ENCODE measurements at regions not wholly inside any gene's neighbourhood (a gene's known extent, or its start where the extent isn't known, plus 50 kb on each side); places are given as distances from the start of the nearest gene placed in this dataset.

- TF ChIP-seq CTCF (IDR thresholded peaks at IDR 0.05) (no peak), ZFX (IDR thresholded peaks at IDR 0.05; ENCODE audit: borderline replicate concordance) (no peak)
These were observed 172.2 kb downstream of the RPLP1 start for GRCh38 chr15:69624816-69625215.

Measured in 22Rv1 (cell line).